Suppressor macrophage (primary cell): ENCODE measurements at regions not wholly inside any gene's neighbourhood (a gene's known extent, or its start where the extent isn't known, plus 50 kb on each side); places are given as distances from the start of the nearest gene placed in this dataset.
"Not testable (repeated sequence)": the region's sequence is repeated elsewhere in the genome, so short reads cannot be mapped to it uniquely, and the experiment has no call there.

ENCODE experiments used
- DNase-seq, 4 experiments: peaks; one replicate each; pipeline ENCODE4 v3.0.0-alpha.2; 2020 to 2022

- no peak for DNase-seq
Measured at GRCh38 chrX:77003956-77004355, 443.2 kb upstream of the FGF16 start.

DNA sequence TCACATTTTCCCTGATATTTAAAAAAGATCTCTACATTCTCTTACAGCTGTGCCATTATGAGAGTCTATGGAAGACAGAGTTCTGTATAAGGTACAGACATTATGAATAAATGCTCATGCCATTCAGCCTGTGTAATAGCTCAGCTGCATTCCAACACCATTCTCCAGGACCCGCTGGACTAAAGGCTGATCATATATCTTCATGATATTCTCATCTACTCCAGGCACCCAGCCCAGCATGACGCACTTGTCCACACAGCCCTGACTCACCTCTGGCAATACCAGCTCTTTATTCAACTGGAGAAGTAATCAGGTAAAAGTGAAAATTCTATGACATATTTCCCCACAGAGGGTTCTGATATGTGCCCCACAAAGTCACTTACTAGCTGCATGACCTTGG, 437.5 kb upstream of the FGF16 start:
- no peak for DNase-seq

GRCh38 chrX:77014377-77015372, 432.5 kb upstream of the FGF16 start:
- no peak for DNase-seq

DNA sequence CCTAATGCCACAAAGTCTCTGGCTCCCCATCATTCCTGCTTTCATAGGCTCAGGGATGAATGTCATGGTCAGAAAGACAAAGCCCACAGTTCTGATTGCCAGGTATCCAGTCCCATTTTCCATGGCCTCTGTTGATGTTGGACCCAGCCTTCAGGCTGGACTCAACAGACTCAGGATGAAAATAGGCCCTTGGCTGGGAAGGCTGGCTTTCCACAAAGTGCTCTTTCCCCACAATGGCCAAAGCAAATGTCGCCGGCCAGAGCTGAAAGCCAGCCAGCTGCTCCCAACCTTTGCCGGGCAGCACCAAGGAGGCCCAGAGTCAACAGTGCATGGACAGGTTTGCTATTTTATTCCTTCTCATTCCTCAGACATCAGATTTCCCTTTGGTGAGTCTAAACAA, 430.1 kb upstream of the FGF16 start:
- DNase-seq: no peak

- not testable (repeated sequence) for DNase-seq
Measured at GRCh38 chrX:77046180-77046810, 400.9 kb upstream of the FGF16 start.

DNA sequence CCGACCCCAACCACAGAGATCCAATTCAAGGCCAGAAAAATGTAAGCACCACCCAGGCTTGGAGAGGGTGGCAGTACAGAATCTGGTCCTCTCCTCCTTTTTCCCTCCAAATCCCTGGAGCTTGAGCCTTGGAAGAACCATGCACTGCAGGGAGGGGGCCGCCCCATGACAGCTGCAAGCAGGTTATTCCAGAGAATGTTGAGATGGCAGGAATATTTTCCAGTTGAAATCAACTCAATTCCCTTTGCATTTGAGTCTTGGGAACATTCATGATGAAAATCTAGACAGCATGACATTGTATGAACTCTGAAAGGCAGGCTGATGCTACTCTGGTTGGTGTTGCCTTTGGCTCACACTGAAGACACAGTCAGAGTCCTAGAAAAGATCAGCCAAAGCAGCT, 386.6 kb upstream of the FGF16 start:
- DNase-seq: no peak

GRCh38 chrX:77061022-77061421, 386.2 kb upstream of the FGF16 start:
- no peak for DNase-seq

DNA sequence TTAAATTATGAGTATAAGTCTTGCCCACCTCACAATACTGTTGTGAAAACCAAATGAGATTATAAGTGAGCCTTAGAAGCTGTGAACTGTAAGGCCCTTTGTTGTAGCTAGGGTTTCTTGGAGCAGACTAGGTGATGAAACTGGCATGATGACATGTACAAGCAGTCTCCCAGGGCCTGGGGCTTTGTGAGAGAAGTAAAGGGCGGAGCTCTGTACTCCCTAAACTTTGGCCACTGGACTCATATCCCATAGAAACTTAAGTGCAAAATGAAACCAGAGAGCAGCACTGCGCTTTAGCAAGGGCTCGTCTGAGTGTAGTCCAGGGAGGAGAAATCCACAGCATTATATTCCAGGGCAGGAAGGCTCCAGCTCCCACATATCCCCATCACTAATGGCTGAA, 385.6 kb upstream of the FGF16 start:
- no peak for DNase-seq

- no peak for DNase-seq
Measured at GRCh38 chrX:77065896-77066295, 381.3 kb upstream of the FGF16 start.

GRCh38 chrX:77070202-77070918, 376.8 kb upstream of the FGF16 start:
- no peak for DNase-seq

- DNase-seq: no peak
Measured at GRCh38 chrX:77076896-77077295, 370.3 kb upstream of the FGF16 start.

GRCh38 chrX:77081237-77081636, 366.0 kb upstream of the FGF16 start:
- not testable (repeated sequence) for DNase-seq

- no peak for DNase-seq
Measured at GRCh38 chrX:77085372-77085771, 361.8 kb upstream of the FGF16 start.

DNA sequence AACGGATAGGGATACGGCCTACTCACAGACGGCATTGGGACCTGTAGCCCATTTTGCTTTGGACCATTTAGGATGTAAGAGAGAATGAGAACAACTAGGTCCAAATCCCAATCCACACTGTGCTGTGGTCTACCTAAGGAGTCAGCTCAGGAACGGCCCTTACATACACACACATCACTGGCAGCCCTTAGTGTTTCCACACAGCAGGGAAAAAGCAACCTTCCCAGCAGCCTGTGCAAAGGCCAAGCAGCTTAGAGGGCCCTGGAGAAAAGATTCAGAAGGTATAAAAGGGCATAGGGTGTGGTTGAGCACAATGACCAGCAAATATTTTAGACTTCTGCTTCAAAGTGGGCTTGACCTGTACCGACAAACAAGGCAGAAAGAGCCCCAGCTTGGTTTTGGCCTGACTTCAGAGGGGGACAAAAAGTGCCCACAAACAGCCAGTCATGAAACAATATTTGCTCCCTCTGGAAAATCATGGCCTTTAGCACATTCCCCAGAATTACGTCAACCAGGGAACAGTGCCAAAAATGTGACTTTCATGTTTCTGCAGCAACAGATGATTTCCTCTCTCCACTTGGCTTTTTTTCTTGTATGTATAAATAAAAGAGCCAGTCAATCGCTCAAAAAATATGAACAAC, 359.5 kb upstream of the FGF16 start:
- DNase-seq: no peak

DNA sequence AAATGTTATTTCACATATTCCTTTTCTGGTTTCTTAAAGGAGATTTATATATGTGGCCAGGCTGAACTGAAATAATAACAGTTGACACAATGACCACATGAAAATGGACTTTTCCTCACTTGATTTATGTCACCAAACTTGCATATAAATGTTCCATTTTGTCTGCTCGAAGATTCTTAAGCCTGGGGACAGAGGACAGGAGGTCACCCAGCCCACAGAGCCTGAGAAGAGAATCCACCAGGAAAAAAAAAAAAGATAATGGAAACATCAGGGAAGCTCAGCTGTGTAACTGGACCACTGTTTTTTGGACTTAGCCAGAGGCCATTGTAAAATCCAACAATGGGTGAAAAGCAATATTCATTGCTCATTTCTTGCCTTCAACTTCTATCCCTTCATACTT, 359.0 kb upstream of the FGF16 start:
- no peak for DNase-seq

- DNase-seq: no peak
Measured at GRCh38 chrX:77114501-77114900, 332.7 kb upstream of the FGF16 start.

DNA sequence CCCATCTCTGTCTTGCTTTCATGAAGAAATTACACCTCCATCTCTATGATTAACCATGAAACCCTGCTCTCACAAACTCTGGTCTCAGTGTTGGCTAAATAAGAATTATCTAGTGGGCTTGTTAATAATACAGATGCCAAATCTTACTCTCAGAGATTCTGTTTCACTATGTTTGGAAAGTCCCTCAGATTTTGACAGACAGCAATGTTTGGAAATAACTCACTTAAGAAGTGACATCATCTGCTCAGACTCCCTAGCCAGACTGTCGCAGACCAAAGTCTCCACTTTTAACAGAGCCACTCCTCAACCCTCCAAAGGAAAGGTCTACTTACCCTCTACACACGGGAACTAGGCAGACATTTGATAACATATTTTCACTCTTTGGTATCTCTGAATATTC, 328.5 kb upstream of the FGF16 start:
- DNase-seq: no peak

DNA sequence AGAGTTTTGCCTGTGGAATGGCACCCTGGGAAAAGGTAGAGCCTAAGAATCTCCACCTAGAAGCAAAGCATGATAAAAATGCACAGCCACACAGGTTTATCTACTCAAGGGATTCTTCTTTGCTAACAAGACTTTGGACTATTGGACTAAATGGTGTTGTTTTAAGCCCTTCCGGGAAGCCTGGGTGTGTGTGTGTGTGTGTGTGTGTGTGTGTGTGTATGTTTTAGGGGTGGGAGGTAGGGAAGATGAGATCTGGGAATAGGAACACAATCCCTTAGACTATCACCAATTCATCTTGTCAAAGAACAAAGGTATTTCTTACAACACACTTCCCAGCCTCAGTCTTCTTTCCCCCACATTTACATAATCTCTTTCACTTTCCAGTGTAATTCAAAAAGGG, 327.5 kb upstream of the FGF16 start:
- DNase-seq: no peak

DNA sequence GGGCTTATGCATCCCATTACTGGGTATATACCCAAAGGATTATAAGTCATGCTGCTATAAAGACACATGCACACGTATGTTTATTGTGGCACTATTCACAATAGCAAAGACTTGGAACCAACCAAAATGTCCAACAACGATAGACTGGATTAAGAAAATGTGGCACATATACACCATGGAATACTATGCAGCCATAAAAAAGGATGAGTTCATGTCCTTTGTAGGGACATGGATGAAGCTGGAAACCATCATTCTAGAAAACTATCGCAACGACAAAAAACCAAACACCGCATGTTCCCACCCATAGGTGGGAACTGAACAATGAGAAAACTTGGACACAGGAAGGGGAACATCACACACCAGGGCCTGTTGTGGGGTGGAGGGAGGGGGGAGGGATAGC, 323.3 kb upstream of the FGF16 start:
- not testable (repeated sequence) for DNase-seq

GRCh38 chrX:77127571-77127970, 319.6 kb upstream of the FGF16 start:
- DNase-seq: not testable (repeated sequence)

- no peak for DNase-seq
Measured at GRCh38 chrX:77143907-77144306, 303.3 kb upstream of the FGF16 start.

- DNase-seq: peak in 2 of 4 experiments; percentile 2 to 26
Measured at GRCh38 chrX:77160301-77160700, 286.9 kb upstream of the FGF16 start.

DNA sequence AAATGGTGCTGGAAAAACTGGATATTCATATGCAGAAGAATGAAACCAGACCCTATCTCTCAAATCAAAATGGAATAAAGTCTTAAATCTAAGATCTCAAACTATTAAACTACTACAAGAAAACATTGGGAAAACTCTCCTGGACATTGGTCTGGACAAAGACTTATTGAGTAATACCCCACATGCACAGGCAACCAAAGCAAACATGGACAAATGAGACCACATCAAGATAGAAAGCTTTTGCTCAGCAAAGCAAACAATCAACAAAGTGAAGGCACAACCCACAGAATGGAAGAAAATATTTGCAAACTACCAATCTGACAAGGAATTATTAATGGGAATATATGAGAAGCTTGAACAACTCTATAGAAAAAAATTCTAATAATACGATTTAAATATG, 284.4 kb upstream of the FGF16 start:
- no peak for DNase-seq
